ENCODE measurements at regions not wholly inside any gene's neighbourhood (a gene's known extent, or its start where the extent isn't known, plus 50 kb on each side); places are given as distances from the start of the nearest gene placed in this dataset.

- intact Hi-C loops (cut with DNase I) = no loop called here
- Histone ChIP-seq H3K27ac (no peak overlapping the region), H3K4me3 (no peak overlapping the region), H3K27me3 (no peaks in the 10 kb centered on the region), H3K4me1 (no peaks in the 10 kb centered on the region), H3K9me3 (no peaks in the 10 kb centered on the region), H3K36me3 (no peaks in the 10 kb centered on the region)
- DNase-seq (ENCODE audit: low spot score in 2 of 2) = no peak
- TF ChIP-seq, protein P1, sequence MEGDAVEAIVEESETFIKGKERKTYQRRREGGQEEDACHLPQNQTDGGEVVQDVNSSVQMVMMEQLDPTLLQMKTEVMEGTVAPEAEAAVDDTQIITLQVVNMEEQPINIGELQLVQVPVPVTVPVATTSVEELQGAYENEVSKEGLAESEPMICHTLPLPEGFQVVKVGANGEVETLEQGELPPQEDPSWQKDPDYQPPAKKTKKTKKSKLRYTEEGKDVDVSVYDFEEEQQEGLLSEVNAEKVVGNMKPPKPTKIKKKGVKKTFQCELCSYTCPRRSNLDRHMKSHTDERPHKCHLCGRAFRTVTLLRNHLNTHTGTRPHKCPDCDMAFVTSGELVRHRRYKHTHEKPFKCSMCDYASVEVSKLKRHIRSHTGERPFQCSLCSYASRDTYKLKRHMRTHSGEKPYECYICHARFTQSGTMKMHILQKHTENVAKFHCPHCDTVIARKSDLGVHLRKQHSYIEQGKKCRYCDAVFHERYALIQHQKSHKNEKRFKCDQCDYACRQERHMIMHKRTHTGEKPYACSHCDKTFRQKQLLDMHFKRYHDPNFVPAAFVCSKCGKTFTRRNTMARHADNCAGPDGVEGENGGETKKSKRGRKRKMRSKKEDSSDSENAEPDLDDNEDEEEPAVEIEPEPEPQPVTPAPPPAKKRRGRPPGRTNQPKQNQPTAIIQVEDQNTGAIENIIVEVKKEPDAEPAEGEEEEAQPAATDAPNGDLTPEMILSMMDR (IDR thresholded peaks at IDR 0.05) = no peak
Measured at GRCh38 chr6:61217714-61218113, 1068.3 kb downstream of the KHDRBS2 start.

- Histone ChIP-seq H3K4me1 (no peaks in the 10 kb centered on the region), H3K27ac (no peak overlapping the region), H3K9me3 (no peaks in the 10 kb centered on the region), H3K27me3 (no peaks in the 10 kb centered on the region), H3K36me3 (no peaks in the 10 kb centered on the region), H3K4me3 (no peak overlapping the region)
- intact Hi-C loops (cut with DNase I) = no loop called here
- TF ChIP-seq, protein P1 (IDR thresholded peaks at IDR 0.05) = no peak
- no peak for DNase-seq (ENCODE audit: low spot score in 2 of 2)
Measured at GRCh38 chr6:61210549-61210948, 1075.5 kb downstream of the KHDRBS2 start.

- H3K9me3 ChIP-seq = no peaks in the 10 kb centered on the region
- no peak for DNase-seq (ENCODE audit: low spot score in 2 of 2)
Measured at GRCh38 chr6:61203966-61204496, 1082.0 kb downstream of the KHDRBS2 start.

GRCh38 chr6:61200444-61200843 lies 1085.6 kb downstream of the KHDRBS2 start:
- DNase-seq (ENCODE audit: low spot score in 2 of 2) = no peak
- TF ChIP-seq, protein P1 (IDR thresholded peaks at IDR 0.05) = no peak
- Histone ChIP-seq H3K4me3 (no peak overlapping the region), H3K27me3 (no peaks in the 10 kb centered on the region), H3K4me1 (no peaks in the 10 kb centered on the region), H3K36me3 (no peaks in the 10 kb centered on the region), H3K27ac (no peak overlapping the region), H3K9me3 (no peaks in the 10 kb centered on the region)
- intact Hi-C loops (cut with DNase I) = no loop called here

More at GRCh38 chr6:61203966-61204496, 1082.0 kb downstream of the KHDRBS2 start:
- Histone ChIP-seq H3K27ac (no peak overlapping the region), H3K36me3 (no peaks in the 10 kb centered on the region), H3K4me3 (no peak overlapping the region), H3K27me3 (no peaks in the 10 kb centered on the region), H3K4me1 (no peaks in the 10 kb centered on the region)
- intact Hi-C loops (cut with DNase I) = no loop called here
- TF ChIP-seq, protein P1 (IDR thresholded peaks at IDR 0.05) = no peak

DNA sequence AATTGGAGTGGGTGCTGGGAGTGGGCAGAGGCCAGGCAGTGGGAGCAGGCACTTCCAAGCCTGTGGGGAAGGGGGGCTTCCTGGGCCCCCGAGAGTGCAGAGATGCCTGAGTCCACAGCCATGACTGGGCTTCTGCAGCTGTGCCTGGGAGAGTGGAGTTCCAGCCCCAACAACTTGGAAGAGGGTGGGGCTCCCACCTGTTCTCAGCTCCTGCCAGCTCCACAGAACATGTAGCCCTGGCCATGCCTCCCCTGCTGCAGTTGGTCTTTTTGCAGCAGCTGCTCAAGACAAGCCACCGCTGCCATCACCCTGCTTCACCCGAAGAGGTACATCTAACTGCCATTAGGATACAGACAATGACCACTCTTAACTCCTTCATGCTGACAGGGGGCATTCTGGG lies 1092.3 kb downstream of the KHDRBS2 start:
- intact Hi-C loops (cut with DNase I) = no loop called here
- Histone ChIP-seq H3K36me3 (no peaks in the 10 kb centered on the region), H3K9me3 (no peaks in the 10 kb centered on the region), H3K27me3 (no peaks in the 10 kb centered on the region), H3K4me3 (no peak overlapping the region), H3K4me1 (no peaks in the 10 kb centered on the region), H3K27ac (no peak overlapping the region)
- DNase-seq (ENCODE audit: low spot score in 2 of 2) = no peak
- TF ChIP-seq, protein P1 (IDR thresholded peaks at IDR 0.05) = no peak

DNA sequence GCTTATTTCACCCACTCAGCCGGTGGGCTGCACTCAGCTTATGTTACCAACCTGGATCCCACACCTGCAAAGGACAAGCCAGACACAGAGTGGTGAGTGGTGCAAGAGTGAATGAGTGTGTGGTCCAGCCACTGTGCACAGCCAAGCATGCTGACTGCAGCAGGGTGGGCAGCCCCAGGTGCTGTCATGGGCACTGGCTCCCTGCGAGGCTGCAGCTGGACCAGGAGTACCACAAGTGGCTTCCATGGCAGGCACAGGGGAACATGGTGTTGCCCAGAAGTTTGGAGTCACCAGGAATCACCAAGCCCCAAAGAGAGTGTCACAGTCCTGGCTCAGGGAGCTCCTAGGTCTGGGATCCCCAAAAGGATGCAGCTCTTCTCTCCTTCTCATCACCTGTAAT lies 1093.4 kb downstream of the KHDRBS2 start:
- Histone ChIP-seq H3K27ac (no peak overlapping the region), H3K4me1 (no peaks in the 10 kb centered on the region), H3K27me3 (no peaks in the 10 kb centered on the region), H3K9me3 (no peaks in the 10 kb centered on the region), H3K4me3 (no peak overlapping the region), H3K36me3 (no peaks in the 10 kb centered on the region)
- no peak for DNase-seq (ENCODE audit: low spot score in 2 of 2)
- intact Hi-C loops (cut with DNase I) = no loop called here
- TF ChIP-seq, protein P1 (IDR thresholded peaks at IDR 0.05) = no peak
